ENCODE measurements at regions not wholly inside any gene's neighbourhood (a gene's known extent, or its start where the extent isn't known, plus 50 kb on each side); places are given as distances from the start of the nearest gene placed in this dataset.
"Not testable (repeated sequence)": the region's sequence is repeated elsewhere in the genome, so short reads cannot be mapped to it uniquely, and the experiment has no call there.

DNA sequence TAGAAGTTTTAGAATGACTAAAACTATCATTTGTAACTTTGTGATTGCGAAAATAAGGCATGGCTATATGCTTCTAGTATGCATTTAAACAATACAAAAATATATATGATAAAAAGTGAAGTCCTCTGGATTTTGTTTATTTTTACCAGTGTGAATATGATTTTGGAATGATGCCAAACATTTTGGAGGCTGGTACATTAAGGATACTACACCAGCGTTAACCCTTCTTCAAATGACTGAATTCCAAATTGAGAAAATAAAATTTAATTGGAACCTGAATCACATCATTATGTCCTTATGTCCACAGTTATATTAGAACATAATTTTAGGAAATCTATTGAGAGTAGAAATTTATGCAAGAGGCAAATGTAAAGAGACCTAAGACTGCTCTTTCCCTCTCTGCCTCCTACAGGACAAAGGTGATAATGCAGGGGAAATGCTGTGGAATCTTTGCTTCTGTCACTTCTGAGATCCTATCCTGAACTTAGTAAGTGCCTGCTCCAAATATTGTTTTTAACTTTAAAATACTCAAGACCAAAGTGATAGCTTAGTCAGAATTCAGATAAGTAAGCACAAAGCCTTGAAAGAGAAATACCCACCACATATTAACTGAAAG, 121.1 kb upstream of the NANOGP8 start:
- no peak for DNase-seq

DNA sequence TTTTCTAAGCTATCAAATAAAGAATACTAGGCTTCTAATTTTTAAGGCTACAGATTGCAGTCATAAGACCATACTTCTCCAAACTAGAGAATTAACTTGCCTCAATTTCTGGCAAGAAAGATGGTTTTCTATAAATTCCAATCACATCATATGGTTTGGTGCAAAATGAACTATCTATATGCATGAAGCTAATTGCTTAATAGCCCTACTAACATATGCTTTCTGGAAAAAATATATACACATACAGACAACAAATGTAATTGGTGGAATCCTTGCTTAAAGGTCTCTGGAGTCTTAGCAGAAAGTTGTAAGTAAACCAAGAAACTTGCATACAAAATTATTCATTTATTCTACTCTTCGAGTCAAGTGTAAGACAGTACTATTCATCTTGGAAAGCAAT, 113.1 kb upstream of the NANOGP8 start:
- no peak for DNase-seq

DNA sequence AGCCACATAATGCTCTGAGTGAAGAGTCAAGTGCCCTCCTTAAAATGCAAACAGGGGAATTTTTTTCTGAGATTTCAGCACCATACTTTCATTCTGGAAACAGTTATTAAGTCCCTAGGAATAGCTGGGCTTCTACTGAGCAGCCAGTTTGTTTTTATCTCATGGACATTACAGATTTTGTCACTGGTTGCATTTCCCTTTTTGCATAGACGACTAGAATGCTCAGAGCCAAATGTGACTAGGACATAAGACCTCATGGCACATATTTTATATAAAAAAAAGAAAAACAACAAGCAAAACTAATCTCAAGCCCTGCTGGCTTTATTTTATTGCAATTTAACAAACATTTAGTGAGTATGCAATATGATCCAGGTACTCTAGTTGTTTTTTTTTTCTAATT, 112.7 kb upstream of the NANOGP8 start:
- no peak for DNase-seq

DNA sequence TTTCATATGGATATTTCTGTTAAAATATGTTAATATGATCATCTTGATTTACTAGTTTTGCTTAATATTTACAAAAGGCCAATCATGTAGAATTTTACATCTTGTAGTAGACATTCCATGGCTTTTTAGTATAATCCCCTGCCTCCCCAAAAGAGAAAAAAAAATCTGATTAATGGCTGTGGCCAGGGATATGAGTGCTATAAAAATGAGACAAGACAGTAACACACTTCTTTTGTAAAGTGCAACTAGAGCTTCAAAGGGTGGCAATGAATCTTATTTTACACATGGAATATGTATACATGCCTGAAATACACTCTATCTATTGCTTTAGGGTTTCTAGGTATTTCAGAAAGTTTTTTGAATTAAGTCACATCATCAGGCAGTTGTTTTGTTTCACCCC, 112.2 kb upstream of the NANOGP8 start:
- DNase-seq: no peak

DNA sequence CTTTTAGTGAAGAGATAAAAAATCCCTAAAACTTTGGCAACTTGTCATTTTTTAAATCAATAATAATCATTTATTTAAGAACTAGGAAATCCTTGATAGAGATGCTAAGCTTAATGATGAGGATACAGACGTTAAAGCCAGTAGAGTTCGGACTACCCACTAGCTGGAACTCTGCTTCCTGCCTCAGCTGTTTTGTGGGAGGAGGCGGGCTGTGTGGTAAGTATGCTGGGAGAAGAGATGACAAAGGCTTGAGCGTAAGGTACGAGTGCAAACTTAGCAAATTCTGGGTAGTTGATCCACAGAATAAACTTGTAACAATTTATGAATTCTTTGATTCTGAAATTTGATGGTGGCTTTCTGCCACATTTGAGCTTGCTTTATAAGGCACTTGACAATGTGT, 111.2 kb upstream of the NANOGP8 start:
- no peak for DNase-seq

DNA sequence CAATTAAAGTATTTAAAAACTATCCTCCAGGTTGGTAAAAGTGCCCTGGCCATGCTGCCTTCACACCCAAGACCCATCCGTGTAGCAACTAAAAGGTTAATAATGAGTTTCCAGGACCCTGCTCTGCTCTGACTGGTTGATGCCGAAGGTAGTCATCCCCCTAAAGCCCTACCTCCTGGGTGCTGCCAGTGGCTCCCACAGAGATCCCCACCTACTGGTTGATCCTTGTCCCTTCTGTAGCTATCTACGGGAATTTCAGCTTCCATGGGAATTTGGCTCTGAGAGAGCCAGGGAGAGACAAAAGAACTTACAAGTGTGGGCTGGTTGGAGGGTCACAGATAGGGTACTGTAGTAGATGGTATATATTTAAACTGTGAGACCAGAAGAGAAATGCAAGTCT, 110.6 kb upstream of the NANOGP8 start:
- no peak for DNase-seq

DNA sequence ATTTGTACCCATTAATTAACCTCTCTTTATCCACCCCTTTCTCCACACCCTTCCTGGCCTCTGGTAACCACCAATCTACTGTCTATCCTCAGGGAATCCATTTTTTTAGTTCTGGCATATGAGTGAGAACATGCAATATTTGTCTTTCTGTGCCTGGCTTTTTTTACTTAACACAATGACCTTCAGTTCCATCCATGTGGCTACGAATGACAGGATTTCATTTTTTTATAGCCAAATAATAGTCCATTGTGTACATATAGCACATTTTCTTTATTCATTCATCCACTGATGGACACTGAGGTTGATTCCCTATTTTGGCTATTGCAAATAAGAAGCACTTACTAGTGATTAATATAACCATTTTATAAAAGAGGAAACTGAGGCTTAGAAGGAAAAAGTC, 109.9 kb upstream of the NANOGP8 start:
- DNase-seq: no peak

DNA sequence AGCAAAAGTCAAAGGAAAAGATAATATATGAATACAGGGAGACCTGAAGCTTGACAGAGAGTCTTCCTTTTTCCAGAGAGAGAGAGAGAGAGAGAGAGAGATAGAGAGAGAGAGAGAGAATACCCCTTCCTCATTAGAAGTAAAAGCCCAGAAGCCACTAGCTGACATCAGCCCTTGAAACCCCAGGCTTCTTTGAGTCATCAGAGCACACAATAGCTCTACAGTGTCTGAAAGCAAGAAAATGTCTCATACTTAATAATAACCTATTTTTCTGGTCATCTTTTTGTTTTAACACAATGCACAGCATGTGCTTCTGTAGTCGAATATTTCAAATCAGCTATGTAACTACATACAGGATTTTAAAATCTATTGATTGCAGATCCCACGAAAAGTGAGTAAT, 109.2 kb upstream of the NANOGP8 start:
- DNase-seq: no peak

DNA sequence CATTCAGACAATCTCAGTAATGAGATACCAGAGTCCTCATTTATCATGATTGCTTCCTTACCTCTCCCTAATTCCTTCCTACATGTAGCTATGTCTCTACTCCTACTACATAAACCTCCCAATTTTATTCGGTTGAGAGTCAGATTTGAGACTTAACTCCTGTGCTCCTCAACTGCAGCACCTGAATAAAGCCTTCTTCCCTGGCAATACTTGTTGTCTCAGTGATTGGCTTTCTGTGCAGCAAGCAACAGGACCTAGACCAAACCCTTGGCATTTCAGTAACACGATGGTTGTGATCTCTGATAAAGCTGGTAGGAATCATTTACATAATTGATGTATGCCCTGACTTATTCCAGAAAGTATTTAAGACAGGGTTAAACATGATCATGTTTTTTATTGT, 106.7 kb upstream of the NANOGP8 start:
- DNase-seq: no peak

DNA sequence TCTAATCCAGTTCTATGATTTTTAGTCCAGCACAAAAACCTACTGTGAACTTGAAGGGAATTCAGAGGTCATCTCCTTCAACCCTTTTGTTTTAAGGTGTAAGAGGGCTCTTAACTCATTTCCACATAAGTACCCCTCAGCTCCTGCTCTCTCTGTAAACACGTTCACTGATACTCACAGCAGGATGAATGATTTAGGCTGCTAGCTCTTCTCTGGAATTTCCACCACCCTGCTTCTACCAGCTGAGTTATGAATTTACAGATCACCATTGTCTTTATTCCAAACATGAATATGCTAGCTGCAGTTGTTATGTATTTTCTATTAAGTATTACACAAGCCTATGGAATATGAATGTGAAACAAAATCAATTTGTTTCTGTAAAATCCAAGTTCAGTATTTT, 101.3 kb upstream of the NANOGP8 start:
- DNase-seq: no peak

DNA sequence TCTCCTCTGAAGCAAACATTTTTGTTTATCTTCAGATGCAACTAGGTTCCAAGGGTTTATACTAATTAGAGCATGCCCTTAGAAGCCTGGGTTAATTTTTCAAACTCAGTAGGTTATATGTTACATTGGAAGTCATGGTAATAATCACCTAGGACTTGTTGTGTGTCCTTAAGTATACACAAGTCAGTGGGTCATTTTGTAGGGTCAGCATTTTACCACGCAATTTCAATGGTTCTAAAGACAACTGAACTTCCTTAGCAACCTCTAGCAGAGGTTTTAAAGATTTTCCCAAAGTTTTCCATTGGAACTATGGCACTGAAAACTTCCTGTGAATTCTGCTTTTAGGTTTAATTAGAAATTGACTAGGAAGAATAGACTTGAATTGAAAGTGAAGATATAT, 99.6 kb upstream of the NANOGP8 start:
- no peak for DNase-seq

DNA sequence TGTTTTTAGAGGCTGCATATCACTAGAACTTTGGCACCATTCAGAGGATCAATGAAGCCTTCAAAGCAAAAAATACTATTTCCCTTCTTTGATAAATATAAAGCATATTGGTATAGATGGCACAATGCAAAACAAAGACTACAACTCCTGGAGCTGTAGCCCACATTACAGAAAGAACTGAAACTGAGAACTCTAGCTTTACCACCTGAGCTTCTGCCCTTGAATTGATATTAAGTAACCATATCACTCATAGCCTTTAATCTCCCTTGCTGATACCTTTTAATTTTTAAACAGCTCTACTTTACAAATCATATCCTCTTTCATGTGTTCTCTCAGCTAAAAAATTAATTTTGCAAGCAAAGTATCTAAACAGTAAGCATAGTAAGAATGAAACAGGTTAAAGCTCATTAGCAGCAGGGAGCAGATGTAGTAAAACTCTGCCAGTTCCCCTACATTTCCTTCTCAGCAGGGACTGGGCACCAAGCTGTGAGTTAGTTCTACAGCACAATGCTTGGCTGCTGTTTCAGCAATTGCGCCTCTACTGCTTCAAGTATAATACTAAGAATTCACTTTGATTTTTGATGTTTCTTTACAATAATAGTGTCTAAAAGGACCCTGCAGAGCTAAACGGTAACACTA, 97.9 kb upstream of the NANOGP8 start:
- no peak for DNase-seq

DNA sequence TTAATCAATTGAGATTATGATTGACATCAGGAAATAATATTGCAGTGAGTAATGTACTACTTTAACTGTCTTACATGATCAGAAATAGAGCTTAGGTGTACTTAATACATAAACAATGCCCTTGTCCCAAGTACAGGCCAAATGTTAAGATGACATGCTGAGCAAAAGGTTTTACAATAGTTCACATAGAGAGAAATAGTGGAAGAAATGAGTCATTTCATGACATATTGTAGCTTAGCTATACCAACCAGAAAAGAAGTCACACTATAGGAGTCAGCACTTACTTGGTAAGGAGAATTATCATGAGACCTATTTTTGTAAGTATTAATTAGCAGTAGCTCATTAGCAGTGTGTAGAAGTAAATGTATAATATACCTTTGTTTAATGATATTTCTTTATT, 96.4 kb upstream of the NANOGP8 start:
- DNase-seq: no peak

DNA sequence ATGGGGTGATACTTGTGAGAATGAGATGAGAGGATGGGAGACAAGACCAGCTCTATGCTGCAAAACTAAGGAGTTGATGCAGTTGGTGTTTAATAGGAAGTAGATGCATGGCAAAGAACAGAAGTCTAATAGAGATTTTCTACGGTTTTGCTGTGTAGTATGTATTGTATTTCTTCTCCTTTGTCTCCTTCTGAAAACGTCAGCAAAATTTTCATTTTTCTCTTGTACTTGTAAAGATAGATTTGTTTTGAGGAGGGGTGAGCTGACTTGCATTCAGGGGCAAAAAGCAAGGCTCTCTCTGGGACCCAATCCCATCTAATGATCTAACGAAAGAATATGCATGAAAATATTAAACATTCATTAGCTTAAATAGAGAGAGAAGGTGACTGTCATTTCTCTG, 94.6 kb upstream of the NANOGP8 start:
- no peak for DNase-seq

DNA sequence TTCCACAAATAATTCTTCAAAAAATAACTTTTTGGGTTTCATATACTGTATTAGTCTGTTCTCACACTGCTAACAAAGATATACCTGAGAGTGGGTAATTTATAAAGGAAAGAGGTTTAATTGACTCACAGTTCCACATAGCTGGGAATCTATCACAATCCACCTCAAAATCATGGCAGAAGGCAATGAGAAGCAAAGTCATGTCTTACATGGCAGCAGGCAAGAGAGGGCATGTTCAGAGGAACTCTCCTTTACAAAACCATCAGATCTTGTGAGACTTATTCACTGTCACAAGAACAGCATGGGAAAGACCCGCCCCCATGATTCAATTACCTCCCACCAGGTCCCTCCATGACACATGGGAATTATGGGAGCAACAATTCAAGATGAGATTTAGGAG, 93.1 kb upstream of the NANOGP8 start:
- DNase-seq: not testable (repeated sequence)

DNA sequence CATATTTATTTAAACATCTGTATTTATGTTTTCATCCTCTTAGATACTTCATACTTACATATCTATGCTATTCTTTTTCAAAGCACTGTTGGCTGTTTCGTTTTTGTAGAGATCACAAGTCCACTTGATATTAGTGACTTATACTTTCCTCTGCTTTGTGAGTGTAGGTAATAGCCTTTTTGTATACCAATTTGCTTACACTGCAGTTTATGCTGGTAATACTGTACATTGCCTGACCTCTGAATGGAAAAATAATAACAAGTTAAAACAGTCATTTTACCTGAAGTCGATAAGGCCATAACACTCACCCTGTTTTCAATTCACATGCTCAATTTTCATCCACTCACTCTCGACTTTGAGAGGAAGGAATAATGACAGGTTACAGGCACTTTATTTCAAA, 89.9 kb upstream of the NANOGP8 start:
- no peak for DNase-seq

DNA sequence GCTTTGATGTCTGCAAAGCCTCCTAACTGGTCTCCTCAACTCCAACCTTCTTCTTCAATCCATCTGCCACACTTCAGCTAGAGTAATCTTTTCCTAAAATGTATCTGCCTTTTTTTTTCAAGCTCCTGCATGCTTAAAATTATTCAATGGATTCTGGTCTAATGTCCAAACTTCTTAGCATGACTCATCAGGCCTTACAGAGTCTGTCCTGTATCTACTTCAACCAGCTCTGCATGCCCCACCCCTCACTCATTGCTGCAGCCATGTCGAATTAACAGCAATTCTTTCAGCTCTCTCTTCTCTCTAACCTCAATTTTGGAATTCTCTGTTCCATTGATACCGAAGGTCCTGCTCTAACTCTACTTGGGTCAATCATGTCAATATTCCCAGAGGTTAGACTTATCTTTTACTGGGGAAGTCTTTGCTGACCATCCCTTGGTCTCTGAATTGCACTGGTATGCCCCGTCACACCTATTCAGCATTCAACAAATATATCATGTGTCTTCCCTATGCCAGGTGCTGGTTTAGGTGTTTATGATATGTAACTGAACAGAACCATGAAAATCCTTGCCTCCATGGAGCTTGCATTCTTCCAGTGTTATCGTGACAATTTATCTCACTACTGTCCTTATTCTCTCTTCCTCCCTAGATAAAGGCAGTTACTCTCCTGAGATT, 88.5 kb upstream of the NANOGP8 start:
- DNase-seq: no peak

DNA sequence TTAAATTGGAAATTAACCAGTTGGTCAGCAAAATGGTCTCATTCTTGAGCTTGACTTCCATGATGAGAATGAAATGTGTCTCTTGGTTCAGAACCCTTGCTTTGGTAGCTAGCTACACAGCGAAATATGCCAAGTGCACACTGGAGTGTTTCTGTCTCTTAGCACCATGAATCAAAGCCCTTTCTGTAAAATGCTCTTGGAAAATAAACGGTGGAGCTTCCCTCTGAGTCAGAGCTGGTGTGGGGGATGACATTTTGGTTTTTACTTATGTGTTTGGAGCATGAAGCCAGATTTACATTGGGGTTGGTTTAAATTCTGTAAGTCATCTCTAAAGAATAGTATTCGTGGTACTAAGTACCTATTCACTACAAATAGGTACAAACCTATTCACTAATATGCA, 85.1 kb upstream of the NANOGP8 start:
- no peak for DNase-seq

DNA sequence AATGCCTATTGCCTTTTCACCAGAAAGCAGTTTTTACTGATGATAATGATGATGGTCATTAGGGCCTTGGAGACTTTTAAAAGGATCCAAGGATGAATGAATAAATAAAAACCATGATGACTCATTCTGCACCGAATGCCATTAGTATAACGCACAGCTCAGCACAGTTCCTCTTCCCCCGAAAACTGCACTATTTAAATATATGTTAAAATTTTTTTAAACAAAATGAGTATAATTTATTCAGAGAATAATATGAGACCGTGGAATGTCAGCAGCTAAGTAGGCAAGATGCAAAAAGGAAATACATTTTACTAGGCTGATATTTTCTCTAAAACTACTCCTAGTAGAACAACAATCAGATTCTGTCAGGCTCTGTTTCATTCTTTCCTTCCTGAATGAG, 83.4 kb upstream of the NANOGP8 start:
- DNase-seq: no peak

DNA sequence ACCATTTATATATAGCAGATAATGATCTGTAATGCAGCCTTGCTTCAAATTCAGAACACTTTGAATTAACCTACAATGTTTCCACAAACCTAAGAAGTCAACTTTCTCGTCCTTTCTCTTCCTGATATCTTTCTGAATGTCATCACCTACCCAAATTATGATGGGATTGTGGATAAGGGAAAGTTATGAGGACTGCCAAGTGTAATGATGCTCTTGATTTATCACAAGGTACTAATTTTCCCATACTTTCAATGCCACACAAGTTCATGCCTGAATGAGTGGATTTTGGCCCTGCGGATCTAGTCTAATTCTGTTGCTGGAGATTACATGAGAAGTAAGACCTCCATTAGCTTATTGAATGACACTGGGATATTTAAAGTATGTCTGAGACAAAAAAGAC, 82.6 kb upstream of the NANOGP8 start:
- DNase-seq: no peak

DNA sequence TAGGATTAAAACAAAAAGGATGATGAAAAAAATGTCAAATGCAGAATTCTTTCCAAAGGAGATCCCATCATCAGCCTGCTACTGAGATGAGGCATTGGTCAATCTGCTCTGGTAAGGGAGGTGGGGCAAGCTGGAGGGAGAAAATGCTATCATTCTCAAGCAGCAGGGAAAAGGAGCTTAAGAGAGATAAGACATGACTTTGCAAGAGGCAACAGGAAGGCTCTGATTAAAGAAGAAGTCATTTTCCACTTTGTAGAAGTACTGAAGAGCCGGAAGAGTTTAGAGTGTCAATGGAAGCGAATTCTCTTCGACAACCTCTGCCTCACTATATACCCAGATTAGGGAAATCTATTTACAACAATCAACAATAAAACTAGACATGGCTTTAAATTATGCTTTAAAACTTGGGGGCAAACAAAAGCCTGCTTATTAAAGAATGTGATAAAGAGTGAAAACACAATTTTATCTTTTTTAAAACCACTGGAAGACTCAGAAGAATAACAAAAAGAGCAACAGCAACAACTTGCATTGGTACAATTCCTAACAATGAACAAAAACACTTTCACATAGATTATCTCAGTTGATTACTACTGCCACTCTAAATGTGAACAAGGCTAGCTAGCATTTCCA, 81.8 kb upstream of the NANOGP8 start:
- no peak for DNase-seq

DNA sequence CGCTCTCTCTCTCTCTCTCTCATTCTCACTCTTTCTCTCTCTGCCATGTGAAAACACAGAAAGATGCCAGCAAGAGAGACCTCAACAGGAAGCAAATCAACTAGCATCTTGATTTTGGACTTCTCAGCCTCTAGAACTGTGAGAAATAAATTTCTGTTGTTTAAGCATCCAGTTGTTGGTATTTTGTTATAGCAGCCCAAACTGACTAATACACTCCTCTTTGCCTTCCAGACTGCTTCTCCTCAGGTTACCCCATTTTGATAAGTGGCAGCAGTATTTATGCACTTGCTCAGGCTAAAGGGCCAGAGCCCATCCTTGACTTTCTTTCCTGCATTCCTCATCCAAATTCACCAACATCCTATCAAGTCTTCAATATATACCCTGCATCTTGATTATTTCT, 76.6 kb upstream of the NANOGP8 start:
- DNase-seq: no peak

DNA sequence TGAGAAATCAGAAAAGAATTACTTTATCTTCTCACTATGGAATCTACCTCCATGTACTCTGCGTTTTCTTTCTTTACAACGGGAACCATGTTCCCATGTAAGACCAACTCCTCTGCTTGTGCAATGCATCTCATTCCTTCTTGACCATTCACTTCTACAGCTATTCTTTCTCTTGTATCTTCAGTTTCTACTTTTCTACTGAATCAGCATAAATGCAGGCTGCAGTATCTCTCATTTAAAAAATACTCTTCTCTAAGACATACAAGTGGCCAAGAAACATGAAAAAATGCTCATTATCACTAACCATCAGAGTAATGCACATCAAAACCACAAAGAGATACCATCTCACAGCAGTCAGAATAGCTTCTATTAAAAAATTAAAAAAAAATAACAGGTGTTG, 74.1 kb upstream of the NANOGP8 start:
- no peak for DNase-seq

DNA sequence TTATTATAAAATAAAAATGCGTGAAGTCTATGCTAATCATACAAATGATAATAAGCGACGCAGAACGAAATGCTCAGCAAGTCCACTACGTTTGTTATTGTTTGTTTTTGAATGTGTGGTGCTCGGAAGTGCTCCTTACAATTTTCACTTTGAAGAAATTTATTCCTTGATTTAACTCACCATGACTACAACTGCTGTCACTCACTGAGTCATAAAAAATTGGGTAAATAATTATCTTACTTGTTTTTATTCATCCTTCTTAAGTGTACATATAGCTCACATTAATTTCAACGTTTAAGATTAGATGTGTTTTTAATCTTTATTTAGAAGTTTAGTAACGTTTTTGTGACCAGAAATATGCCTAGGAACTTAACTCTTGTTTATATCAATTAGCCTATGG, 66.7 kb upstream of the NANOGP8 start:
- no peak for DNase-seq

Data from CD4-positive, alpha-beta T cell treated with Interferon alpha-2 for 1 hour (primary cell).